Hepatocyte (in vitro differentiated cells): ENCODE measurements at regions not wholly inside any gene's neighbourhood (a gene's known extent, or its start where the extent isn't known, plus 50 kb on each side); places are given as distances from the start of the nearest gene placed in this dataset.
"Not testable (repeated sequence)": the region's sequence is repeated elsewhere in the genome, so short reads cannot be mapped to it uniquely, and the experiment has no call there.

Experiments
- EZH2 ChIP-seq: fragments of 200-600 bp; sonication (generic); IDR thresholded peaks from 2 replicates; pipeline ENCODE4 v1.6.1; 2016; ENCODE audit warnings: antibody characterized with exemption, mild to moderate bottlenecking, borderline replicate concordance
- EZH2phosphoT487 ChIP-seq: fragments of 200-600 bp; sonication (generic); IDR thresholded peaks from one replicate; pipeline ENCODE4 v1.6.1; 2018; ENCODE audit warnings: antibody characterized with exemption, mild to moderate bottlenecking, low read depth, moderate library complexity; ENCODE audit not compliant: unreplicated experiment, severe bottlenecking
- TF ChIP-seq, protein P1 (sequence below): fragments of 200-600 bp; sonication (generic); IDR thresholded peaks from 2 replicates; pipeline ENCODE4 v1.5.1; 2016; ENCODE audit warnings: antibody characterized with exemption, mild to moderate bottlenecking; ENCODE audit not compliant: poor library complexity

DNA sequence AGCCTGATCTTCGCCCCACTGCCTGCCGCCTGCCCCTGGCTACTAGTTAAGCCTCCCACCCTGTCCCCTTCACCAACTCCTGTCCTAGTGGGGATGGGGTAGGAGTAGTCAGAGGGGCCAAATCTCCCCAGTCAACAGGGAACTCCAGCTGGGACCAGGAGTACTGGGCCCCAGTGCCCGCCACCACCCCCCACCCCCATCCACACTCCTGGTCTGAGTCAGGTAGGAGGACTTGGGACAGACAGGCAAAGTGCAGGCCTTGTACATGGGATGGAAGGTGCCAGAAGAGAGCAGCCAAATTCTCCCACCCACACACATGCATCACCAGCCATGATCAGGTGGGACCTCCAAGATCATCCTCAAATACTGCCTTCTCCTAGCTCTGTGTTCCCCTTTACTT, 128.4 kb downstream of the POTEG start:
- TF ChIP-seq, protein P1, sequence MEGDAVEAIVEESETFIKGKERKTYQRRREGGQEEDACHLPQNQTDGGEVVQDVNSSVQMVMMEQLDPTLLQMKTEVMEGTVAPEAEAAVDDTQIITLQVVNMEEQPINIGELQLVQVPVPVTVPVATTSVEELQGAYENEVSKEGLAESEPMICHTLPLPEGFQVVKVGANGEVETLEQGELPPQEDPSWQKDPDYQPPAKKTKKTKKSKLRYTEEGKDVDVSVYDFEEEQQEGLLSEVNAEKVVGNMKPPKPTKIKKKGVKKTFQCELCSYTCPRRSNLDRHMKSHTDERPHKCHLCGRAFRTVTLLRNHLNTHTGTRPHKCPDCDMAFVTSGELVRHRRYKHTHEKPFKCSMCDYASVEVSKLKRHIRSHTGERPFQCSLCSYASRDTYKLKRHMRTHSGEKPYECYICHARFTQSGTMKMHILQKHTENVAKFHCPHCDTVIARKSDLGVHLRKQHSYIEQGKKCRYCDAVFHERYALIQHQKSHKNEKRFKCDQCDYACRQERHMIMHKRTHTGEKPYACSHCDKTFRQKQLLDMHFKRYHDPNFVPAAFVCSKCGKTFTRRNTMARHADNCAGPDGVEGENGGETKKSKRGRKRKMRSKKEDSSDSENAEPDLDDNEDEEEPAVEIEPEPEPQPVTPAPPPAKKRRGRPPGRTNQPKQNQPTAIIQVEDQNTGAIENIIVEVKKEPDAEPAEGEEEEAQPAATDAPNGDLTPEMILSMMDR, result not testable (repeated sequence)
- TF ChIP-seq EZH2, EZH2phosphoT487: not testable (repeated sequence)
